ENCODE measurements at regions not wholly inside any gene's neighbourhood (a gene's known extent, or its start where the extent isn't known, plus 50 kb on each side); places are given as distances from the start of the nearest gene placed in this dataset.

- DNase-seq: no peak
Measured at GRCh38 chr11:116557282-116557681, 215.5 kb downstream of the BUD13 start.

GRCh38 chr11:116556483-116556882 is 216.3 kb downstream of the BUD13 start:
- no peak for DNase-seq

DNA sequence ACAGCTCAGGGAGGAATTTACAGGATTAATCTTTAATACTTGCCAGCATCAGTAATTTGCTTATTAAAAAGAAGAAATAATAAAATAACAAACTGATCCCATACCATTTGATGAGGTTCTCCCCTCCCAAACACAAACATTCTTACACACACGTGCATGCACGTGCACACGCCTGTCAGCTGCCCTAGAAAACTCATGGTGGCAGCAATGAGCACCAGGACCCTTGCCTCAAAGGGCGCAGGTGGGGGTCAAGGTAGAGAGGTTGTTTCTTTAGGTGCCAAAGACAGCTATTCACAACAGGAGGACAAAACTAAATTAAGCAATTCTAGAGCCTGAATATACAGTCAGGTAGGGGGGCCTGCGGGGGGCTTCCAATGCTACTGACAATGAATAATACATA is 219.3 kb downstream of the BUD13 start:
- no peak for DNase-seq

- DNase-seq: no peak
Measured at GRCh38 chr11:116551576-116551975, 221.2 kb downstream of the BUD13 start.

DNA sequence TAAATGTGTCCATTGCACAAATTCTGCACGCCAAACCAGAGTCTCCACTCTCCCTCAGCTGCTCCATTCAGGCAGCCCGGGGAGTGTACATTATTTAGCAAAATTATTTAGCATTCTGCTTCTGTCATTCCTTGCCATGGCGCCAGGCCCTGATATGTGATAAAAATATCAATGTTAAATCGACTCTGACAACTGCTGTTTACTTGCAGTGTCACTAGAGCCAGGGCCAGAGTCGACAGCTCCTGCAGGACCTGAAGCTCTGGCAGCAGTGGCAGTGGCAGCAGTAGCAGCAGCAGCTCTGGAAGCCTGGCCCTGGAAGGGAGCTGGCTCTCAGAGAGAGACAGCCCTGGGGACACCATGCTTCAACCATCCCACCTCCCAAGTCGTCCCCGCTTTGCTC is 224.5 kb downstream of the BUD13 start:
- no peak for DNase-seq

DNA sequence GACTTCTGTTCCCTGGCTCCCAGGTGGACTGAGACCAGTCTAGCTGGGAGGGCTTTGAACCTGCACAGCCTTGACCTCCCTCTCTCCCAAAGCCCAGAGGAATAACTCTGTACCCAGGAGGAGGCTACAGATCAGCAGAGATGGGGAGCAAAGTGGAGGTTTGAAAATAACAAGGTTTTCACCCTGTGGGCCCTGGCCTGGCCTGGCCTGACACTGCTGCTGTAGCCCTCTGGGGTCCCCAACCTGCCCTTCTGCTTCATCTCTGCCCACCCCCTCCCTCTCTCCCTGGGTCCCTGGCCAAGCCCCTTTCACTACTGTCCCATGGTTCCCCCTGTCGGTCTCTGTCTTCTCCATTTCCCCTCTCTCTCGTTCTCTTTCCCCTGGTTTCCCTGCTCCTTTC is 225.2 kb downstream of the BUD13 start:
- DNase-seq: no peak

DNA sequence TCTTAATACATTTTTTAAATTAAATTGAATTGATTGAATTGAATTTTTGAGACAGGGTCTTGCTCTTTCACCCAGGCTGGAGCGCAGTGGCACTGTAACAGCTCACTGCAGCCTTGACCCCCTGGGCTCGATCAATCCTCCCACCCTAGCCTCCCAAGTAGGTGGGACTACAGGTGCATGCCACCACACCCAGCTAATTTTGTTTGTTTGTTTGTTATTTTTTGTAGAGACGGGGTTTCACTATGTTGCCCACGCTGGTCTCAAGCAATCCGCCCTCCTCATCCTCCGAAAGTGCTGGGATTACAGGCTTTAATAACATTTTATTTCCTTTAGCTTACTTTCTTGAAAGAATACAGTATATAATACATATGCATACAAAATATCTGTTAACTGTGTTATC is 226.9 kb downstream of the BUD13 start:
- no peak for DNase-seq

DNA sequence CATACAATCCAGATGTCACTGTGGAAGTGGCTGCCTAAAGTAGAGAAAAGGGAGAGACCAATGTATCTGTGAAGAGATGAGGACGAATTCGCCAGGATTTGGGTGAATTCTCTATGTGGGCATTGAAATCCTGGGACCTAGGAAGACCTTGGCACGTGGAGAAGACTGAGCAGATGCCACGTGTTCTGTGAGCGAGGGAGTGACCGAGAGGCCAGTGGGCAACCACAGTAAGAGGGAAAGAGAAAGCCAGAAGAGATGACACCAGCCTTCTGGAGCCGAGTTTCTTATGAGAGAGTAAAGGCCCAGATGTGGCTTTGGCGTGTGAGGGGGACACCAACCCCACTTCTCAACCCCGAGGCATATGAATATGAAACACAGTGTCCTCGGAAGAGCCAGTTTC is 228.1 kb downstream of the BUD13 start:
- no peak for DNase-seq

GRCh38 chr11:116543911-116544475 is 228.8 kb downstream of the BUD13 start:
- DNase-seq: no peak

GRCh38 chr11:116543099-116543498 is 229.7 kb downstream of the BUD13 start:
- DNase-seq: no peak

- DNase-seq: no peak
Measured at GRCh38 chr11:116542406-116542805, 230.4 kb downstream of the BUD13 start.

GRCh38 chr11:116541460-116541859 is 231.3 kb downstream of the BUD13 start:
- no peak for DNase-seq

DNA sequence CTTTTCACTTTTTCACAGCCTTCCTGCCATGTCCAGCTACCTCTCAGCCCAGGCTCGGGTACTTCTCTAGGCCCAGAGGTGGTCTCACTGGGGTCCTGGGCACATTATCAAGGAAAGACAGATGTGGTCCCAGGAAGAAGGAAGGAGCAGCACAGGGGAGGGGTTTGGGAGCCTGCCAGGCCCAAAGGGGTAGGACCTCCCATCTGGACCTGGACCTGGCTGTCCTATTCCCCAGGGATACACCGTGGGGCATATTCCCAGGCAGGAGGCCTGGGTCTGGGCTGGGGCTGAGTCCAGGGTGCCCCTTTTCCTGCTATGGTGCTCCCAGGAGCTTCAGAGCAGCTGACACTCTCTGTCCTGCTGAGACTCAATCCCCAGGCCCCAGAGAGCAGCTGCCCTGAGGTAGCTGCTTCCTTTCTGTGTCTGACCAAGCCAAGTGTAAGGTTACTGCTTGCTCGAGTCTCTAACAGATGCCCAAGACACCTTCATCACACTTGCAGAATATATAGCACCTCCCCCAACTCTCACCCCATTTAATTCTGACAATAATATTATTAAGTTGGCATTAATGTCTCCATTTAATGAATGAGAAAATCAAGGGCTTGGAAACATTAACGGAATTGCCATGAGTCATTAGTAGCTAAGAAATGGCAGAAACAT is 232.0 kb downstream of the BUD13 start:
- DNase-seq: no peak

DNA sequence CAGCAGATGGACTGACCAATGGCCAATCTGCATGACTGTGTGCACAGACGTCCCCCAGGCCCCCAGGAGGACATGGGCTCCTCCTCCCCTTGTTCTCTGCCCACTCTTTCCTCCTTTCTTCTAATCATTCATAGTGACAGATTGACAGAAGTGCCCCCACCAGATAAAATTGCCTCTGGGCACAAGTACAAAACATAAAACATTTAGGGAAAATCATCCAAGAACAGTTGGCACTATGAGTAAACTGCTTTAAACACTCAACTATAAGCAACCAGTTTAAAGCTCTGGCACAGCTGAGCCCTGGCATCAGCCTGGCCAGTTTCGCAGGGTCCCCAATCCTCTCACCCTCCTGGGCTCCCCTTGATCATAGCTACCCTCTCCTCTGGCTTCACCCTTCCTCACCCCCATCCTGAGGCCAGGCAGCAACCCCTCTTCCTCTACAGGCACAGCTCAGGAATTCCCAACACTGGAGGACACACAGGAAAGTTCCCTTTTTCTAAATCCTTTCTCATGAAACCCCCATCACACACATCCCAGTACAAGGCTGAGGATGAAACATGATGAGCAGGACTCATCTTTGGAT is 232.9 kb downstream of the BUD13 start:
- no peak for DNase-seq

DNA sequence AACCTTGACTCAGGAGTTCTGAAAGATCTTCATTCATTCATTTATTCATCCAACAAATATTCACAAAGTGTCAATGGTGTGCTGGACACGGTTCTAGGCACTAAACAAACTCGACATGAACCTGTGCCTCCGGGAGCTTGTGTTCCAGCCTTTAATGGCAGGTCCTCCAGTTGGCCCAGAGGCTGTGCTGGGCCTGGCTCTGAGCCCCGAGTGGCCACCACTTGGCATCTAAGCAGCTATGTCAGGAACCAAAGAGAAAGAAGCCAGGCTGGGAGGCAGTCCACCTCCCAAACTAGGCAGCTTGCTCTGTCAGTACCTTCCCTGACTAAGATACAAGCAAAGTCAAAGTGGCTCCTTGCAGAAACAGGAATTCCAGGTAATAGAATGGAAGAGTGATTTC is 233.6 kb downstream of the BUD13 start:
- no peak for DNase-seq

DNA sequence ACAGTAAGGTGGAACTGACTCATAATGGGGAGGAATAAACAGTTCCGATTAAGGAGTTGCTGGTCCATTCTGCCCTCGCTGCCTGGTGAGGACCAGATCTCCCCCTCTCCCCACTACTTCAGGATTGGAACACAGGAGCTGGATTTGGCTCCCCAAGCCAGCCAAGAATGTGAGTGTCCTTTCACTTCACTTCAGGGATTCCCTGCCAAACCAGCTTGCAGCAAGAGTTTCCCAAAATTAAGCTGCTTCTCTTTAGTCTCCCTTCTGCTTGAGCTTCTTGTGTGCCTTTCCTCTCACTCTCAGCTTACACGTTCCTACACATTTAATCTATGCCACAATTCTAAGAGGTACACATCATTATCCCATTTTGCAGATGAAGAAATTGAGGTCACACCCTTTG is 234.1 kb downstream of the BUD13 start:
- DNase-seq: no peak

- no peak for DNase-seq
Measured at GRCh38 chr11:116537709-116538108, 235.1 kb downstream of the BUD13 start.

DNA sequence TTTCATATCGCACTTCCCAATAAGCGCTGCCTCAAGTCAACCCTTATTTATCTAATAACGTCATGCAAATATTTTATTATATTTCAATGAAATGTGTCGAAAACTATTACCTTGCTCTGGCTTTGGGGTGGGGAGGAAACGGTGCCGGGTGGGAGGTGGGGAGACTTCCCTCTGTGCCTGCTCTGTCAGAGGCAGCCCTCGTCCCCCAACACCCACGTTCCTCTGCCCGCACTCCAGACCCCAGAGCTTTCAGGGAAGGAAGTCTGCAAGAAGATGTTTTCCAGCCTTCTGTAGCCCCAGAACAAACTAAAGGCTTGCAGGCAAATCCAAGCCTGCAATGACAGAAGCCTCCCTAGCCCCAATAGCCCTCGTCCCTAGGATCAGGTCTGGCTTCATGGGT is 235.7 kb downstream of the BUD13 start:
- no peak for DNase-seq

DNA sequence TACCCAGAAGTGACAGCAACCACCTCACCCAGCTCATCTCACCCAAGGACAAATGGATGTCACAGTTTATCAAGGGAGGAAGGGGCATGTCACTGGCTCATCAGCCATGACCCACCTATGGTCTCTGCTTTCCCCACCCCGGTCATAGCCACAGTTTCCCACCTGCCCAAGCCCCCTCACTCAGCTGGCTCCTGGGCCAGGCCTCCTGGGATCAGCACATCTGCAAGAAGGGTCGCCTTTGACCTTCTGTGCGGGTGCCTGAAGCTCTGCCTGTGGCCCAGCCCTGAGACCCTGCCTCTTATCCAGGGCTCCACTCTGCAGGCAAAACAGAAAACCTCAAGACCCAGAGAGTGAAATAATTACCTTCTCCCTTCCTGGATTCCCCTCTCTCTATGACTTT is 236.4 kb downstream of the BUD13 start:
- no peak for DNase-seq

GRCh38 chr11:116535994-116536393 is 236.8 kb downstream of the BUD13 start:
- no peak for DNase-seq

DNA sequence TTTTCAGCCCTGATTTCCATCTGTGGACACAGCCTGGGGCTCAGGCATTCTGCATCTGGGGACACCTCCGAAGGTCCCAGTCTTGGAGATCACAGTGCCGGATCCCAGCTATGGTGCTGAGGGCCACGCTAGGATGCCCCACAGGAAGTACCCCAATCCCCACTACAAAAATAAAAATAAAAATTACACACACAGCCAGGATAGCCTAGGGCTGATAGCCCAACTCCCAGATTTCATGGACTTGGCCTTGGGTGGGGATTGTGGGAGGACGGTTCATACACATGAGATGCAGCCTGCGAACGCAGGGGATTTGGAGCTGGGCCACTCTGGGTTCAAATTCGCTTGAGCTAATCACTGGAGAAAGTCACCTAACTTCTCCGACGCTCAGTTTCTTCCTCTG is 237.7 kb downstream of the BUD13 start:
- DNase-seq: no peak

- DNase-seq: no peak
Measured at GRCh38 chr11:116534270-116534975, 238.4 kb downstream of the BUD13 start.

GRCh38 chr11:116533186-116533825 is 239.5 kb downstream of the BUD13 start:
- DNase-seq: no peak

Data from skin of body (tissue), 1 donor.